SK-N-MC (cell line): ENCODE measurements at regions not wholly inside any gene's neighbourhood (a gene's known extent, or its start where the extent isn't known, plus 50 kb on each side); places are given as distances from the start of the nearest gene placed in this dataset.

Experiments used
- EZH2 ChIP-seq: fragments of 200-600 bp; sonication (generic); IDR thresholded peaks from one replicate; pipeline ENCODE4 v1.6.1; 2017; ENCODE audit warnings: antibody characterized with exemption
- FOXP2 ChIP-seq: optimal IDR thresholded peaks from 2 replicates; pipeline ENCODE3; 2011; ENCODE audit warnings: mild to moderate bottlenecking, moderate library complexity; ENCODE audit not compliant: insufficient read depth; ENCODE audit errors: extremely low read length, control extremely low read depth
- POLR2AphosphoS5 ChIP-seq: IDR thresholded peaks from 2 replicates; pipeline ENCODE4 v1.6.1; 2012; ENCODE audit warnings: mild to moderate bottlenecking, low read depth, low read length, borderline replicate concordance

- TF ChIP-seq EZH2 (no peak), POLR2AphosphoS5 (no peak), FOXP2 (no peak)
Observed at GRCh38 chr5:126069329-126069728, 353.9 kb upstream of the GRAMD2B start.
